SU-DHL-6 (cell line): ENCODE measurements at regions not wholly inside any gene's neighbourhood (a gene's known extent, or its start where the extent isn't known, plus 50 kb on each side); places are given as distances from the start of the nearest gene placed in this dataset.
"Not testable (repeated sequence)": the region's sequence is repeated elsewhere in the genome, so short reads cannot be mapped to it uniquely, and the experiment has no call there.

Experiments used
- EZH2phosphoT487 ChIP-seq: fragments of 200-600 bp; sonication (generic), shearing (Covaris generic); conservative IDR thresholded peaks from 2 replicates; pipeline ENCODE4 v1.6.1; 2018; ENCODE audit warnings: mild to moderate bottlenecking, antibody characterized with exemption, low read length, moderate library complexity, mixed read lengths
- TF ChIP-seq, protein P1 (sequence below): fragments of 200-600 bp; sonication (generic); IDR thresholded peaks from one replicate; pipeline ENCODE4 v1.5.1; 2017; ENCODE audit warnings: antibody characterized with exemption, mild to moderate bottlenecking, low read length, moderate library complexity; ENCODE audit not compliant: insufficient read depth, poor library complexity, severe bottlenecking

DNA sequence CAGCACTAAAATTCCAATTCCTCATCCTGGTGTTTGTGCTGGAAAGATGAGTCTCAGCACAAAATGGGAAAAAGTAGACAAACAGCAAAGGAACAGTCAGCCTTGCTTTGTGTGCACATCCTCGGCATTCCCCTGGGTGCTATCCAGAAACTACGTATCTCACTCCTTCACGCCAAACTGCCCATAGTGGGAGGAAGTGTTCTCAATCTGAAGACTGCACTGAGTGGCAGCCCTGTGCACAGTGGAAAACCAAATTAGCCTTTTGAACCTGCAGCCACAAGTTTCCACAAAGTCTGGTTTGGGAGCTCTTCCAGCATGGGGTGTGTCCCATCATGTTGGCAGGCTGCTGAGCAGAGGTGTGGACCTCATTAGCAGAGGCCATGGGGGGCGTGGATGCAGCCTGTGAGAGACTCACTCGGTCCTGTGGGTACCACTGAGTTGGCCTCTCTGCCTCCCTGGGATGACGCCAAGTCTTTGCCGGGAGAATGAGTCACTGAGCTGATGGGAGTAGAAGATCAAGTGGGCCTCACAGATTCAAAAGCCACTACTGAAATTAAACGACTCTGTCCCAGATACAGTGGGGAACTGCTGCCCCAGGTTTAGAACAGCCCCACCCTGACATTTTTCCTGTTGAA, 89.0 kb downstream of the ATP6V0E2 start:
- TF ChIP-seq, protein P1, sequence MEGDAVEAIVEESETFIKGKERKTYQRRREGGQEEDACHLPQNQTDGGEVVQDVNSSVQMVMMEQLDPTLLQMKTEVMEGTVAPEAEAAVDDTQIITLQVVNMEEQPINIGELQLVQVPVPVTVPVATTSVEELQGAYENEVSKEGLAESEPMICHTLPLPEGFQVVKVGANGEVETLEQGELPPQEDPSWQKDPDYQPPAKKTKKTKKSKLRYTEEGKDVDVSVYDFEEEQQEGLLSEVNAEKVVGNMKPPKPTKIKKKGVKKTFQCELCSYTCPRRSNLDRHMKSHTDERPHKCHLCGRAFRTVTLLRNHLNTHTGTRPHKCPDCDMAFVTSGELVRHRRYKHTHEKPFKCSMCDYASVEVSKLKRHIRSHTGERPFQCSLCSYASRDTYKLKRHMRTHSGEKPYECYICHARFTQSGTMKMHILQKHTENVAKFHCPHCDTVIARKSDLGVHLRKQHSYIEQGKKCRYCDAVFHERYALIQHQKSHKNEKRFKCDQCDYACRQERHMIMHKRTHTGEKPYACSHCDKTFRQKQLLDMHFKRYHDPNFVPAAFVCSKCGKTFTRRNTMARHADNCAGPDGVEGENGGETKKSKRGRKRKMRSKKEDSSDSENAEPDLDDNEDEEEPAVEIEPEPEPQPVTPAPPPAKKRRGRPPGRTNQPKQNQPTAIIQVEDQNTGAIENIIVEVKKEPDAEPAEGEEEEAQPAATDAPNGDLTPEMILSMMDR, result not testable (repeated sequence)
- TF ChIP-seq EZH2phosphoT487, result not testable (repeated sequence)
